DND-41 (cell line): ENCODE measurements at regions not wholly inside any gene's neighbourhood (a gene's known extent, or its start where the extent isn't known, plus 50 kb on each side); places are given as distances from the start of the nearest gene placed in this dataset.

Experiments
- ATAC-seq: fragments of 200-7000 bp; cut with Tn5 transposase; 3 replicates; pipeline ENCODE4 v1.9.1; 2021; ENCODE audit warnings: low read depth; ENCODE audit not compliant: insufficient read depth
- DNase-seq: peaks from one replicate; pipeline ENCODE4 v3.0.0-alpha.2; 2020
- H2AFZ ChIP-seq: 2 replicates; pipeline ENCODE4 v1.6.0; 2012; ENCODE audit warnings: low read depth, low read length
- H3K27ac ChIP-seq: 2 replicates; pipeline ENCODE4 v1.5.1; 2012; ENCODE audit warnings: low read length, inconsistent platforms
- H3K27me3 ChIP-seq: fragments of 200-600 bp; sonication (generic); 2 replicates; pipeline ENCODE4 v1.6.0; 2012; ENCODE audit warnings: low read length, mild to moderate bottlenecking, inconsistent platforms; ENCODE audit not compliant: insufficient read depth, poor library complexity
- H3K36me3 ChIP-seq: 2 replicates; pipeline ENCODE4 v1.5.1; 2012; ENCODE audit warnings: low read length, inconsistent platforms; ENCODE audit not compliant: insufficient read depth
- H3K4me1 ChIP-seq: 2 replicates; pipeline ENCODE4 v1.5.1; 2012; ENCODE audit warnings: mild to moderate bottlenecking, low read length; ENCODE audit not compliant: insufficient read depth
- H3K4me2 ChIP-seq: 2 replicates; pipeline ENCODE4 v1.6.0; 2012; ENCODE audit warnings: mild to moderate bottlenecking, moderate library complexity, low read length, inconsistent platforms; ENCODE audit not compliant: insufficient read depth
- H3K4me3 ChIP-seq, 2 experiments: fragments of 200-600 bp in 1 of 2; shearing (Covaris generic) in 1 of 2; 2 replicates each; pipeline ENCODE4 v1.5.1; 2012 to 2016; ENCODE audit warnings: inconsistent platforms in 2 of 2, low read length in 2 of 2, mild to moderate bottlenecking in 2 of 2, low read depth in 1 of 2, moderate library complexity in 1 of 2
- H3K79me2 ChIP-seq: 2 replicates; pipeline ENCODE4 v1.6.0; 2012; ENCODE audit warnings: low read length, inconsistent platforms; ENCODE audit not compliant: insufficient read depth
- H3K9ac ChIP-seq: 2 replicates; pipeline ENCODE4 v1.6.0; 2012; ENCODE audit warnings: low read depth, mild to moderate bottlenecking, inconsistent platforms, low read length, moderate library complexity
- H3K9me3 ChIP-seq: 2 replicates; pipeline ENCODE4 v1.5.1; 2012; ENCODE audit warnings: low read length, moderate library complexity, mild to moderate bottlenecking, inconsistent platforms; ENCODE audit not compliant: insufficient read depth, severe bottlenecking
- H4K20me1 ChIP-seq: 2 replicates; pipeline ENCODE4 v1.6.0; 2012; ENCODE audit warnings: low read length; ENCODE audit not compliant: insufficient read depth
- CTCF ChIP-seq: IDR thresholded peaks from 2 replicates; pipeline ENCODE4 v1.5.1; 2012; ENCODE audit warnings: borderline replicate concordance, low read length, moderate library complexity, mild to moderate bottlenecking; ENCODE audit not compliant: poor library complexity, severe bottlenecking; ENCODE audit errors: extremely low read depth
- EZH2 ChIP-seq: IDR thresholded peaks from 3 replicates; pipeline ENCODE4 v1.6.1; 2012; ENCODE audit warnings: borderline replicate concordance, low read depth, mild to moderate bottlenecking, moderate library complexity, low read length, inconsistent platforms; ENCODE audit not compliant: severe bottlenecking

- TF ChIP-seq EZH2 (no peak), CTCF (no peak)
- no peaks in the 10 kb centered on the region for H4K20me1 ChIP-seq
- no peaks in the 10 kb centered on the region for H3K79me2 ChIP-seq
- no peak overlapping the region for H3K4me2 ChIP-seq
- no peak overlapping the region for H3K27ac ChIP-seq
- no peak overlapping the region for H3K9ac ChIP-seq
- no peaks in the 10 kb centered on the region for H3K4me1 ChIP-seq
- H3K36me3 ChIP-seq, result no peaks in the 10 kb centered on the region
- ATAC-seq (no peak), DNase-seq (no peak)
- no peaks in the 10 kb centered on the region for H3K9me3 ChIP-seq
- H3K4me3 ChIP-seq, result no peak overlapping the region
- no peak overlapping the region for H2AFZ ChIP-seq
- H3K27me3 ChIP-seq, result no peaks in the 10 kb centered on the region
Measured at GRCh38 chr12:87772401-87772800, 256.8 kb downstream of the C12orf50 start.

GRCh38 chr12:87768501-87769287 lies 260.5 kb downstream of the C12orf50 start:
- Histone ChIP-seq H3K9me3 (no peaks in the 10 kb centered on the region), H3K79me2 (no peaks in the 10 kb centered on the region), H3K36me3 (no peaks in the 10 kb centered on the region), H3K9ac (no peak overlapping the region), H3K4me2 (no peak overlapping the region), H3K27me3 (no peaks in the 10 kb centered on the region), H3K4me1 (no peaks in the 10 kb centered on the region), H2AFZ (no peak overlapping the region), H3K4me3 (no peak overlapping the region), H4K20me1 (no peaks in the 10 kb centered on the region), H3K27ac (no peak overlapping the region)
- no peak for DNase-seq
- no peak for TF ChIP-seq CTCF
- no peak for TF ChIP-seq EZH2
- no peak for ATAC-seq

- H3K9me3 ChIP-seq, result no peaks in the 10 kb centered on the region
- ATAC-seq, result no peak
- no peak overlapping the region for H3K4me2 ChIP-seq
- DNase-seq, result no peak
- H3K4me1 ChIP-seq, result no peaks in the 10 kb centered on the region
- H2AFZ ChIP-seq, result no peak overlapping the region
- H3K79me2 ChIP-seq, result no peaks in the 10 kb centered on the region
- no peaks in the 10 kb centered on the region for H3K27me3 ChIP-seq
- no peak overlapping the region for H3K9ac ChIP-seq
- no peak overlapping the region for H3K27ac ChIP-seq
- TF ChIP-seq EZH2, result no peak
- no peak for TF ChIP-seq CTCF
- H3K36me3 ChIP-seq, result no peaks in the 10 kb centered on the region
- no peak overlapping the region for H3K4me3 ChIP-seq
- H4K20me1 ChIP-seq, result no peaks in the 10 kb centered on the region
Measured at GRCh38 chr12:87766044-87766443, 263.2 kb downstream of the C12orf50 start.
